Parathyroid adenoma (tissue), 2 donors: ENCODE measurements at regions not wholly inside any gene's neighbourhood (a gene's known extent, or its start where the extent isn't known, plus 50 kb on each side); places are given as distances from the start of the nearest gene placed in this dataset.

Experiments used
- H2AFZ ChIP-seq: fragments of 300-600 bp; sonication (generic); one replicate; pipeline ENCODE4 v1.7.0; 2017; ENCODE audit warnings: antibody characterized with exemption, mild to moderate bottlenecking
- H3K27ac ChIP-seq: fragments of 300-600 bp; sonication (generic); one replicate; pipeline ENCODE4 v1.7.0; 2017
- H3K27me3 ChIP-seq: fragments of 300-600 bp; sonication (generic); one replicate; pipeline ENCODE4 v1.7.0; 2017; ENCODE audit warnings: low read length; ENCODE audit not compliant: control insufficient read depth, insufficient read depth
- H3K36me3 ChIP-seq: fragments of 300-600 bp; sonication (generic); one replicate; pipeline ENCODE4 v1.7.0; 2017; ENCODE audit warnings: low read length; ENCODE audit not compliant: control insufficient read depth, insufficient read depth
- H3K4me1 ChIP-seq: fragments of 300-600 bp; sonication (generic); one replicate; pipeline ENCODE4 v1.7.0; 2017; ENCODE audit warnings: control low read depth
- H3K4me2 ChIP-seq: fragments of 300-600 bp; sonication (generic); one replicate; pipeline ENCODE4 v1.7.0; 2017; ENCODE audit warnings: low read length
- H3K4me3 ChIP-seq: fragments of 300-600 bp; sonication (generic); one replicate; pipeline ENCODE4 v1.7.0; 2017; ENCODE audit warnings: low read depth, low read length
- H3K79me2 ChIP-seq: fragments of 300-600 bp; sonication (generic); one replicate; pipeline ENCODE4 v1.7.0; 2017; ENCODE audit warnings: control low read depth
- H3K9ac ChIP-seq: fragments of 300-600 bp; sonication (generic); one replicate; pipeline ENCODE4 v1.7.0; 2017; ENCODE audit warnings: mild to moderate bottlenecking
- H3K9me3 ChIP-seq: fragments of 300-600 bp; sonication (generic); one replicate; pipeline ENCODE4 v1.7.0; 2017; ENCODE audit warnings: low read length; ENCODE audit not compliant: control insufficient read depth
- CTCF ChIP-seq: fragments of 300-600 bp; sonication (generic); IDR thresholded peaks from one replicate; pipeline ENCODE4 v1.7.0; 2017; ENCODE audit warnings: antibody characterized with exemption, mild to moderate bottlenecking
- donor health status: primary hyperparathyroidism.

- TF ChIP-seq CTCF, result no peak
- H3K27ac ChIP-seq, result no peak overlapping the region
- no peak overlapping the region for H3K9ac ChIP-seq
- H3K4me2 ChIP-seq, result no peak overlapping the region
- no peaks in the 10 kb centered on the region for H3K4me1 ChIP-seq
- no peaks in the 10 kb centered on the region for H3K27me3 ChIP-seq
- H2AFZ ChIP-seq, result no peak overlapping the region
- H3K9me3 ChIP-seq, result no peaks in the 10 kb centered on the region
- no peaks in the 10 kb centered on the region for H3K79me2 ChIP-seq
- H3K36me3 ChIP-seq, result no peaks in the 10 kb centered on the region
- H3K4me3 ChIP-seq, result no peak overlapping the region
These were observed 101.6 kb downstream of the AASDHPPT start for GRCh38 chr11:106179048-106179447.

GRCh38 chr11:106186630-106187029, 109.2 kb downstream of the AASDHPPT start:
- Histone ChIP-seq H3K4me3 (no peak overlapping the region), H3K27ac (no peak overlapping the region), H3K4me2 (no peak overlapping the region), H3K9ac (no peak overlapping the region), H3K4me1 (no peaks in the 10 kb centered on the region), H3K36me3 (no peaks in the 10 kb centered on the region), H3K79me2 (no peaks in the 10 kb centered on the region), H3K9me3 (no peaks in the 10 kb centered on the region), H2AFZ (no peak overlapping the region), H3K27me3 (no peaks in the 10 kb centered on the region)
- no peak for TF ChIP-seq CTCF

GRCh38 chr11:106187860-106188456, 110.5 kb downstream of the AASDHPPT start:
- no peak overlapping the region for H3K4me3 ChIP-seq
- no peaks in the 10 kb centered on the region for H3K4me1 ChIP-seq
- no peak overlapping the region for H3K9ac ChIP-seq
- H3K27me3 ChIP-seq, result no peaks in the 10 kb centered on the region
- H3K36me3 ChIP-seq, result no peaks in the 10 kb centered on the region
- no peak overlapping the region for H3K4me2 ChIP-seq
- no peak overlapping the region for H3K27ac ChIP-seq
- no peaks in the 10 kb centered on the region for H3K79me2 ChIP-seq
- no peak for TF ChIP-seq CTCF
- no peak overlapping the region for H2AFZ ChIP-seq
- no peaks in the 10 kb centered on the region for H3K9me3 ChIP-seq

- Histone ChIP-seq H3K36me3 (no peaks in the 10 kb centered on the region), H3K27me3 (no peaks in the 10 kb centered on the region), H3K27ac (no peak overlapping the region), H3K9me3 (no peaks in the 10 kb centered on the region), H3K9ac (no peak overlapping the region), H3K4me2 (no peak overlapping the region), H2AFZ (no peak overlapping the region), H3K4me1 (no peaks in the 10 kb centered on the region), H3K4me3 (no peak overlapping the region), H3K79me2 (no peaks in the 10 kb centered on the region)
- TF ChIP-seq CTCF, result no peak
These were observed 116.5 kb downstream of the AASDHPPT start for GRCh38 chr11:106193956-106194355.

GRCh38 chr11:106197438-106197837, 120.0 kb downstream of the AASDHPPT start:
- no peak overlapping the region for H3K9ac ChIP-seq
- H3K36me3 ChIP-seq, result no peaks in the 10 kb centered on the region
- no peaks in the 10 kb centered on the region for H3K27me3 ChIP-seq
- H3K4me1 ChIP-seq, result no peaks in the 10 kb centered on the region
- no peak overlapping the region for H3K4me3 ChIP-seq
- no peak overlapping the region for H3K27ac ChIP-seq
- H3K4me2 ChIP-seq, result no peak overlapping the region
- TF ChIP-seq CTCF, result no peak
- no peak overlapping the region for H2AFZ ChIP-seq
- H3K9me3 ChIP-seq, result no peaks in the 10 kb centered on the region
- H3K79me2 ChIP-seq, result no peaks in the 10 kb centered on the region
